ENCODE measurements at regions not wholly inside any gene's neighbourhood (a gene's known extent, or its start where the extent isn't known, plus 50 kb on each side); places are given as distances from the start of the nearest gene placed in this dataset.
A peak's percentile ranks its signal among the peaks of the same experiment; 100 is the strongest.

DNA sequence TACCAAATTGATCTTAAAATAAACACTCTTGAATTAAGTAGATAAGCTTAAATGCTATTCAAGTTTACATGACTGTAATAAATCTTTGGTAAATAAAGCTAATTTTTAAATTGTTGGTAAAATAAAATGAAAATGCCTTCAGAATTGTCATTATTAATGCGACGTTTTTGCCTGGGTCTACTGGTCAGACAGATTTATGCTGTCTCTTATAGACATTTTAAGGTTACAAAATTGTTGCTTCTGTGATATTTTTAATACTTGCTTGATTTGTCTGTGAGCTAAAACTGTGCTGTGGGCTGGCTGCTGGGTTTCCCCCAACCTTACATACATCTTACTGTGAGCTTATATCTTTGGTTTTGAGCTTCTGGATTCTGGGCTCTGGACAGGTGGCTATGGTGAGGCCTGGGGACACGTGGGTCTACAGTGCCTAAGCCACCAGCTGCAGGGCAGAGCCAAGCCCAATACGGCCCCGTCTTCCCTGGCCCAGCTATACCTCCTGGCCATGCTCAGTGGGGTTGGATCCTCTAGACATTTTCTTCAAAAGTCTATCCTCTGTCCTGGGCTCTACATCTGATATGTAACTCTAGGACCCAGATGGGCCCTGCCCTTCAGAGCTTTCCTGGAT, 81.4 kb downstream of the ETS2 start:
- no peak for DNase-seq (ENCODE audit: low read depth)

GRCh38 chr21:38885909-38886308, 80.2 kb downstream of the ETS2 start:
- peak; percentile 49 for DNase-seq (ENCODE audit: low read depth)

DNA sequence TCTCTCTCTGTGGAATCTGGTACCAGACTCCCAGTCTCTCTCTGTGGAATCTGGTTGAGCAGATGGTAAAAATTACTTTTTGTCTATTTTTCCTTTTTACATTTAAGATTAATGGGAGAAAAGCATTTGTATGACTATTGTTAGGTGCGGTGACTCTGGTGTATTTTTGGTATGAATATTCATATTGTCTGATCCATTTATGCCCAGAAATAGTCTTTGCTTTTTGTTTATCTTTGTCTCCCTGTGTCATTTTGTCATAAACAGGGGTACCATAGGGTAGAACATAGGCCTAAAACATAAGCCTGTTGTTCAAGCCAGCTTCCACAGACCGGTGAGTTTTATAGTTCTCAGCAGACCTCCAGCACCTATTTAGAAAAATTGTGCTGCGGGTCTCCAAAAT, 78.7 kb downstream of the ETS2 start:
- no peak for DNase-seq (ENCODE audit: low read depth)

- DNase-seq (ENCODE audit: low read depth): no peak
Measured at GRCh38 chr21:38883142-38883541, 77.4 kb downstream of the ETS2 start.

DNA sequence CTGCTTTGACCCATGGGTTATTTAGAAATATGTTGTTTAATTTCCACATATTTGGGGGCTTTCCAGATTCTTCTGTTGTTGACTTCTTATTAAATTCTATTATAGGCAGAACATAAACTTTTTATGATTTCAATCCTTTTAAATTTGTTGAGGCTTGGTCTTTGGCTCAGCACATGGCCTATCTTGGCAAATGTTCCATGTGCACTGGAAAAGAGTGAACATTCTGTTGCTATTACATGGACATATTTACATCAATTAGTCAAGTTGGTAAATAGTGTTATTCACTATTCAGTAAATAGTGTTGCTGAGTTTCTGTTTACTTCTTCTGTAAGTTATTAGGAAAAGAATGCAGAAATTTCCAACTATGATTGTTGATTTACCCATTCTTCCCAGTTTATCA, 75.4 kb downstream of the ETS2 start:
- DNase-seq (ENCODE audit: low read depth): no peak

- no peak for DNase-seq (ENCODE audit: low read depth)
Measured at GRCh38 chr21:38880577-38880966, 74.8 kb downstream of the ETS2 start.

- no peak for DNase-seq (ENCODE audit: low read depth)
Measured at GRCh38 chr21:38879912-38880576, 74.3 kb downstream of the ETS2 start.

DNA sequence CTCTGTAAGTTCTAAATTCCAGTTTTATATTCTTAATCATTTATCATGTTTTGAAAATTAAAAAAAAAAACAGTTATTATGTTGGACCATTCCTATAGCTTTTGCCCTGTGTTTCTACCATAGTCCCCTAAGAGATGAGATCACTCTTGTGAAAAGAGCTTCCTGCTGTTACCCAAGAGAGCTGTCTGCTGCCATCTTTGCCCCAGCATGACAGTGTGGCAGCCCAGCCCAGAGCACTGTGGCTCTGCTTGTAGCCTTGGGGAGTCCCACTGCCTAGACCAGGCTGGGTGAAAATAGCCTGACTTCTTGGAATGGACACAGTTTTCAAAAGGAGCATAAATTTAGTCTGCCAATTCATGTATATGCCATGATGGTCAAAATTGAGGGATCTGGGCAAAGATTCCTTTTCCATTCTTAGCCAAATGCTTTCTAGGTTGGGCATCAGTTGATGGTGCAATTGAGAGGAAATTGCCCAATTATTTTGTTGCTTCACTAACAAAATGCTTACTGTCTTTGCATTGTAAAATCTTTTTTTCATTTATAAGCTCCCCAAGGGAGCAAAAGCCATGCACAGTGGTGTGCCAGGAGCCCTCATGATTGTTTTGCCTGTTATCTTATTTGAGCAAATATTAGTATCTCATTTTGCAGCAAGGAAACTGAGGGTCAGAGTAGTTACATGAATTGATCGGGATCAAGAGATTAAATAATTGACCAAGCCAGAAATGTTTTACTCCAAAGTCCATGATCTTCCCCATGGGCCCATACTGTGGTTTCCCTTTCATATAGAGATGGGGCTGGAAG, 72.8 kb downstream of the ETS2 start:
- DNase-seq (ENCODE audit: low read depth): no peak

DNA sequence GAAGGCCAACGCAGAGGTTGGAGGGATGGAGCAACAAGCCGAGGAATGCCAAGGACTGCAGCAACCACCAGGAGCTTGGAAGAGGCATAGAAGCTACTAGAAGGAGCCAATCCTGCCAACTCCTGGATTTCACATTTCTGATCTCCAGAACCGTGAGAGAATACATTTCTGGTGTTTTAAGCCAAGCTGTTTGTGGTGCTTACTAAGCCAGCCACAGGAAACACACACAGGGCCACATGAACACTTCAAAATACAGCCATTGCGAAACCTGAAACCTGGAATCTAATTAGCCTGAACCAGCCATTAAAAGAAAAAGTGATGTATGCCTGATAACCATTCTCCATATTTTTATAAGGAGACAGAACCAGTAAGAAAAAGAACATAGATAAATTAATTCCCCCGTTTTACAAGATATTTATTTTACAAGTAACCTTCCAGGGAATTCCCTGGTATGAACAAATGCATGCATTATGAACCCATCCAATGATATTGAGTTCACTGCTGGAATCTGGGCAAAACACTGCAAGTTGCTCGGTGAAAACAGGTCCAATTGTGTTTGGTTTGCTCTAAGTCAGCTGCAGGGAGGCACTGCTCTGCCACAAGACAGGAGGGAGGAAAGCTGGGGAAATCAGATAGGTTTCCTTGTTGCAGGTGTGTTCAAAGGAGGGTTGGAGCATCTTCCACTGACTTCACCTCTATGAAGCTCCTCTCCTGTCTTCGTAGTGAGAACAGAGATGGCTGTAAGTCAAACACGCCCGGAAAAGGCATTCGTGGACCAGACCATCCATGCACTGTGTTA, 70.2 kb downstream of the ETS2 start:
- peak; percentile 86 for DNase-seq (ENCODE audit: low read depth)

Measured in EH (cell line).